GM19438 (cell line): ENCODE measurements at regions not wholly inside any gene's neighbourhood (a gene's known extent, or its start where the extent isn't known, plus 50 kb on each side); places are given as distances from the start of the nearest gene placed in this dataset.

Experiments
- ATAC-seq: cut with Tn5 transposase; IDR thresholded peaks from one replicate; pipeline ENCODE4 v1.9.1; 2021; ENCODE audit warnings: low read depth; ENCODE audit not compliant: unreplicated experiment

DNA sequence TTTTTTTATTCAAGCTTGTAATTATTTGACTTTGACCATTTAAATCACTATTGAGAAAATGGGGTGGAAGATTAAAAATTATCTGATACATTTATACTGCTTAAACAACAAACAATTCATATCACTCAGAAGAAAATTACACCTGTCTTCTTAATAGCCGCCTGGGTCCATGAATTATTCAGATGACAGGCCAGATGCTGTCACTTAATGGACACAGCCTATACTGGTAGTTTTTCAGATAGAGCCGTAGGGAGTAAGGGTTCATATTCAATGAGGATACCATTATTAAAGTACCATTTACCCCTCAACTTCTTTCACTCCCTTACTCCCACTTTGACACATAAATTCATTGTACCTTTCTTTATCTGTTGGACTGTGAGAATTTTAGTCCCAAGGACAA is 1193.4 kb upstream of the MAP3K7 start:
- ATAC-seq, result no peak

DNA sequence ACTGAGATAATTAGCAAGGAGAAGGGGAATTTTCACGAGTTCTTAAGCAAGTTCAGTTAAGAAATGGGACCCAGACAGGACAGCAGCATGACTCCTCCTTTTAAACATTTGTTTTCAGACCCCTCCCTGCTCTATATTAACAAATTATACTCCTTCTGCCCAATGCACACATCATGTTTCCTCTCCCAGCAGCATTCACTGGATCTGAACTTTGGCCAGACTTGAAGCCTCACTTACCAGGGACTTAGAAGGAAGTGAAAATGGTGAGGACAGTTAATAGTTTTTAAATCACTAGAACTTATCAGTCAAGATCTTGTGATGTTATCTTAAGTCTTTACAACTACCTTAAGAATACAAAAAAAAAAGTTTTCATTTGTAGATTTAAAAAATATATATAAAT is 1174.7 kb upstream of the MAP3K7 start:
- ATAC-seq, result no peak

DNA sequence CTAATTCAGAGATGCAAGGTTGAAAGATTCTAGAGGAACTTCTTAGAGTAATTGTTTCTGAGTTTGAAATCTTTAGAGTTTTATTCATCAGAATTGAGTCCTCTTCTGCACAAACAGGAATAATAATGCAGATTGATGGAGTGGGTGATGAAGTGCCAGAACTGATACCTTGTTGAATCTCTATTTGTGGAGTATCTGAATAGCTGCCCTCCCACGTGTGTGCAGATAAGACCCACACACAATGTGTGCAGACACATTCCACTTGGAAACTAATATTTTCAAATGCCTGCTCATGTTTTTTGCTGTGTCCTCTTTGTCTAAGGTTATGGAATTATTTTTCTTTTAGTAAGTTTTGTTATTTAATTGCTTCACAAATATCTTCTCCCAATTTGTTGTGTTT is 1167.8 kb upstream of the MAP3K7 start:
- ATAC-seq, result no peak

DNA sequence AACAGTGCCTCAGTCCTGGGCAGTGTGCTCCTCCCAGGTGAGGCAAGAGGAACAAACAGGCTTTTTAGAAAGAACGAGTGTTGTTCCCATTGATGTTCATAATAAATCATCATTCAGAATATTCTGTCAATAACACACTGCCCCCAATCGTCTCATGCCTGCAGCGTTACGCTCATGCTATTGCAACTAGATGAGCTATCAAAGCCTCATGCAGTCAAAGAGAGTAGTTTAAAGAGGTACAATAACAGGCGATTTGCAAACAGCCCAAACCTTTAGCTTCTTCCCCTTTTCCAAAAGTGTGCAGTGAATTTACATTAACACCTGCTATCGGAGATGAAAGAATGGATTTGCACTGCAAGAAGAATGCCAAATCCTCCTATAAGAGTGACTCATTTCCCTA is 1164.7 kb upstream of the MAP3K7 start:
- no peak for ATAC-seq

DNA sequence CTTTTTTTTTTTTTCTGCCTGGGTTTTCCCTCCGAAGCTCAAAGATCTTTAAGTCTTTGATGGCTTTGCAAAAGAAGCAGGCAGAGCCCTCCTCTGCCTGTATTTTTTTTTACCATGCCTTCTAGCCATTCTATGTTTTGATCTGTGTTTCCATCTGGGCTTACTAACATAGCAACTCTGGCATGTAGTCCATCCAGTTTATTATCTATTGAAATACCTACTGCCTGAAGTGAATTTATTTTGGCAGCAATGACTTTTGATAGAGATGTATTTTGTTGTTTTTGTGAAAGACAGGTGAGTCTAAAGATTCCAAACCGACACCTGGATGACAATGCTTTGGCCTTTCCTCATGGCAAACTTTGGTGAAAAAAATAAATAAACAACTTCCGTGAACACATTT is 1157.7 kb upstream of the MAP3K7 start:
- ATAC-seq, result no peak

- no peak for ATAC-seq
Observed at GRCh38 chr6:91743756-91744155, 1156.9 kb upstream of the MAP3K7 start.

DNA sequence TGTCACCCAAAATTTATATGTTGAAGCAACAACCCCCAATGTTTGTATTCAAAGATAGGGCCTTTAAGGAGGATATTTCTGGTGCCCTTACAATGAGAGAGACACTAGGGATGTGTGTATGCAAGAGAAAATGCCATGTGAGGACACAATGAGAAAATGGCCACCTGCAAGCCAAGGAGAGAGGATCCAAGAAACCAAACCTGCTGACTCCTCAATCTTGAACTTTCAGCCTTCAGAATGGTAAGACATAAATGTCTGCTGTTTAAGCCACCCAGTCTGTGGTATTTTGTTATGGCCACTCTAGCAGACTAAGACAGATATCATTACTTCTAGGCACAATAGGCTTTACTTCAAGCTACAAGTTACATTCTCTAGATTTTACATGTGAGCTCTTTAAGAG is 1145.1 kb upstream of the MAP3K7 start:
- ATAC-seq, result no peak

- ATAC-seq, result no peak
Observed at GRCh38 chr6:91730710-91731109, 1143.8 kb upstream of the MAP3K7 start.

DNA sequence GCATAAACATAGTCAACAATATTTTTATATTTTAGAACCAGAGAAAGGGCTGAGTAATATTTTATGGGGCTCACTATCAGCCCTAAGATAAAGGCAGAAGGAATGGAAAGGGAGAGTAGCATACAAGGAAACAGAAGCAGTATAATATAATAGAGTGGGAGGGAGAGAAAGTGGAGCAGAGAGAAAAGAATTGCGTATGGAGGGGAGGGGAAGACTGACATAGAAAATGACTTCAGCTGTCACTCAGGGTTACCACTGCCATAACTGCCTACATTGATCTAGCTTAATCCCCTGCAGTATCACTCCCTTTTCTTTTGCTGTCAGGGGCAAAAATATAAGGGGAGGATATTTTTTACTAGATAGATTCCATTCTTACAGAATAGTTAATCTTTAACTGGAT is 1133.5 kb upstream of the MAP3K7 start:
- ATAC-seq, result no peak

DNA sequence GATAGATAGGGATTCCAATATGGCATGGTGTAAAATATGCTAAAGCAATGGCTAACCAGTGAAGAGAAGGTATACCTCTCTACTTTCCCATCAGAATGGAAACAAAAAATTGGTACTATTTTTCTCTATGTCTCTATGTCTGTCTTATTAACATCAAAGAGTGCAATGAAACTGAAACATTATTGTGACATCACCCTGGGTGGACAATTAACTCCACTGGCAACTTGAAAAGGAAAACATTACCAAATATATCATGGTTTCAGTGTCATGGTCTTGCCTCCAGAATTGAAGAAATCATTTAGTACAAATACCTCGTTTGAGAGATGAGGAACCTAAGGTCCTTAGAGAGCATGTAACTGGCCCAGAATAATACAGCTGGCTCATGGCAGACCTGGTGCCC is 1132.5 kb upstream of the MAP3K7 start:
- no peak for ATAC-seq

DNA sequence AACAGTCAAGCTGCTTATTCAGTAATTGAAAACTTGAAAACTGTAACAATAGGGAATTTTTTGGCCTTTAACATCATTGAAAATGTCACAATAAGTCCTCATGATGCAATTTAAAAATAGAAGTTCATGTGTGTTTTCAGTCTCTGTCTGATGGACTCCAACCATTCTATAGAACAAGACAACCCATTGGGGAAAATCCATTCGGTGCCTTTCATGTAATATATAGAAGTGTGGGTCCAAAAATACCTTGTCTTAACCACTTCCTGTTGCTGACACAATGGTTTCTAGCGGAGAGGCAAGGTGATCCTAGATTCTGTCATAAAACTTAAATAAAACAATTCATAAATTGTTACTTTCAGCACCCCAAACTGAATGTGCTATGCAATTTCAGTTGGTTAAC is 1131.3 kb upstream of the MAP3K7 start:
- no peak for ATAC-seq

GRCh38 chr6:91717094-91717493 is 1130.2 kb upstream of the MAP3K7 start:
- ATAC-seq, result no peak

- no peak for ATAC-seq
Observed at GRCh38 chr6:91716361-91716760, 1129.5 kb upstream of the MAP3K7 start.

DNA sequence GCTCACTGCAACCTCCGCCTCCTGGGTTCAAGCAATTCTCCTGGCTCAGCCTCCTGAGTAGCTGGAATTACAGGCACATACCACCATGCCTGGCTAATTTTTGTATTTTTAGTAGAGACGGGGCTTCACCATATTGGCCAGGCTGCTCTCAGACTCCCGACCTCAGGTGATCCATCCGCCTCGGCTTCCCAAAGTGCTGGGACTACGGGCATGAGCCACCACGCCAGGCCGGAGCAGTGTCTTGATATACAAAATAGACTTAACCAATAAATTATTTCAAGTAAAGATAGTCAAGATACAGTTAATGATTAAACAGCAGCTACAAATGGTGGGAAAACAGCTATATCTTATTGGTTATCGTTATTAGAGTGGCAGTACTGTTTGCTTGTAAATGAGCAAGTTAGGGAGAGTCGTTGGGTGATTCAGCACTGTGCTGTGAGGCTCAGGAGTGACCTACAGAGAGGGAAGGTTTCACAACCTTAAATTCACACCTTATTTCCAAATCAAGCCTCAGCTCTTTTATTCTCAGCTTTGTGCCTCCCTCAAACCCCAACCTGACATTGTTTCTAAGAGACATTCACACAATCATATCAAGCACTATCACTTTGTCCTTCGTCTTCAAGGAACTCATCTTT is 1128.4 kb upstream of the MAP3K7 start:
- no peak for ATAC-seq

DNA sequence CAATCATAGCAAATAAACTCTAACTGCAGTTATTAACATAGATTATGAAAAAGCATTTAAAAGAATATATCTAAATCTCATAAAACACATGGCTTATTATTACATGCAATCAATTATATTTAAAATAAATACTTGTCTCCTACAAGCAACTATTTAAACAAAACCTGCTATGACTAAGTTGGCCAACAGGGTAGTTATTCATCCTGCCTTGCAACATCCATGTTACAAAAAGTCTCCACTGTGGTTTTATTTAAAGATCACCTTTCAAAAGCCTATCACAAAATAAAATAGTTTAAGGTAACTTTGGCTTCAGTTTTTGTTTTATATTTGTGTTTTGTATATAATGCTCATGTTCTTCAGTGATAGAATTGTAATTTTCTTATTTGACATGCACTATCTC is 1127.0 kb upstream of the MAP3K7 start:
- no peak for ATAC-seq

GRCh38 chr6:91711518-91711917 is 1124.6 kb upstream of the MAP3K7 start:
- ATAC-seq, result no peak

GRCh38 chr6:91710342-91710741 is 1123.5 kb upstream of the MAP3K7 start:
- ATAC-seq, result no peak

- no peak for ATAC-seq
Observed at GRCh38 chr6:91708534-91708933, 1121.7 kb upstream of the MAP3K7 start.

GRCh38 chr6:91705646-91706045 is 1118.8 kb upstream of the MAP3K7 start:
- ATAC-seq, result no peak

- ATAC-seq, result no peak
Observed at GRCh38 chr6:91704531-91704930, 1117.7 kb upstream of the MAP3K7 start.

GRCh38 chr6:91697010-91697695 is 1110.3 kb upstream of the MAP3K7 start:
- no peak for ATAC-seq

DNA sequence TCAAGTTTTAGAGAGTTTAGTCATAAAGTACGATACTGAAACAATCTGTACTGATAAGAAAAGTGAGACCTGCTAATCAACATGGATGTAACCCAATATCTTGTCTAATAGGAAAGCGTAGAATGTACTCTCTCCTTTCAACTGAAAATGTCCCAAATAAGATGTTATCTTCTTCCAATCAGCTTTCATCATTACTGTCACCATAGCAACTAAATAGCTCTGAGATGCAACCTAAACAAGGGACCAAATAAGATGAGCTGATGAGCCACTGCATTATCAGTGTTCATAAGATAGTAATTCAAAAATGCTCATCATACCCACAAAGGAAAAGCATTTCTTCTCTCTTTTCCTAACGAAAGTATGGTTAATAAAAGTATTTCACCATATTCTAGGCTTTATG is 1108.3 kb upstream of the MAP3K7 start:
- ATAC-seq, result no peak
